AG09319 (cell line): ENCODE measurements at regions not wholly inside any gene's neighbourhood (a gene's known extent, or its start where the extent isn't known, plus 50 kb on each side); places are given as distances from the start of the nearest gene placed in this dataset.

Source experiments
- DNase-seq: peaks from one replicate; pipeline ENCODE4 v3.0.0-alpha.2; 2010; ENCODE audit warnings: low read depth; ENCODE audit errors: extremely low read depth
- CTCF ChIP-seq: IDR thresholded peaks from 2 replicates; pipeline ENCODE4 v1.5.1; 2011; ENCODE audit warnings: low read depth, mild to moderate bottlenecking, inconsistent platforms, low read length, moderate library complexity

GRCh38 chr18:72180689-72181088, 363.5 kb downstream of the CBLN2 start:
- no peak for TF ChIP-seq CTCF

GRCh38 chr18:72174972-72175649, 369.0 kb downstream of the CBLN2 start:
- peak; percentile 28 for DNase-seq
- no peak for TF ChIP-seq CTCF

More at GRCh38 chr18:72180689-72181088, 363.5 kb downstream of the CBLN2 start:
- DNase-seq, result no peak

GRCh38 chr18:72171596-72171995, 372.5 kb downstream of the CBLN2 start:
- no peak for DNase-seq
- no peak for TF ChIP-seq CTCF

GRCh38 chr18:72161691-72162090, 382.5 kb downstream of the CBLN2 start:
- no peak for TF ChIP-seq CTCF
- no peak for DNase-seq

GRCh38 chr18:72160510-72161445, 383.4 kb downstream of the CBLN2 start:
- TF ChIP-seq CTCF, result no peak
- no peak for DNase-seq

GRCh38 chr18:72155327-72155726, 388.8 kb downstream of the CBLN2 start:
- DNase-seq, result no peak
- no peak for TF ChIP-seq CTCF

GRCh38 chr18:72154926-72155325, 389.2 kb downstream of the CBLN2 start:
- no peak for TF ChIP-seq CTCF
- DNase-seq, result no peak
